HL-60/S4 treated with retinoic acid at 250 ng/mL for 4 days and 3 days (cell line): ENCODE measurements at regions not wholly inside any gene's neighbourhood (a gene's known extent, or its start where the extent isn't known, plus 50 kb on each side); places are given as distances from the start of the nearest gene placed in this dataset.
"Not testable (repeated sequence)": the region's sequence is repeated elsewhere in the genome, so short reads cannot be mapped to it uniquely, and the experiment has no call there.

Experiments used
- in situ Hi-C: fragments of 300-500 bp; cut with MboI; formaldehyde crosslinking; loops from 2 replicates; pipeline ENCODE4 v1.7.0; 2022; ENCODE audit warnings: low sequenced_read_pairs

DNA sequence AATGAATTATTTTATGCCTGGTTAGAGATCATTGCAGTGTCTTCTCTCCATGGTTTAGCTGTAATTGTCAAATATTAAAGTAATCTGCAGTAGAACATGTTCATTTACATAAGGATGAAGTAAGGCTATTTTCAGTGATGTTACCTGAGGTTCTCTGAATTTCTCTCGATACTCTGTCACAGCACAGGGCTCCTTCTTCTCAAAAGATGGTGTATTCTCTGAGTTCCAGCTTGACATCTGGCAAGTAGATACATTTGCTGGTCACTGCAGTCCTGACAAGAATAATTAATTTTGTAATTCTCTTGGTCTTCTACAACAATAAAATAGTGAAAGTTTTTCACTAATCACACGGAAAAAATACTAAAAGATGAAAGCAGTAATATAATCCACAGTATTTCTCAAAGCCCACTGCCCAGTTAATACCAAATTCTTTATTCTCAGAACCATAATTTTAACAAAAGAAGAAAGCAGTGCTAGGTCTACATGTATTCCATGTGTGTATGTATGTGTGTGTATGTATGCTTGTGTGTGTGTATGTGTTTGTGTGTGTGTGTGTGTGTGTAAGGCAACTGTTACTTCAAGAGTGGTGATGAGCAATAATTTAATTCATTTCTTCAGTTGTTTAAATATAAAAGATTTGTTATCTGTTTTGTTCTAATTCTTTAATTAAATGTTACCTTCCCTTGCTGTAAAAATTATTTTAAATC is 1165.5 kb upstream of the SLC39A10 start:
- in situ Hi-C loops = no loop called here

DNA sequence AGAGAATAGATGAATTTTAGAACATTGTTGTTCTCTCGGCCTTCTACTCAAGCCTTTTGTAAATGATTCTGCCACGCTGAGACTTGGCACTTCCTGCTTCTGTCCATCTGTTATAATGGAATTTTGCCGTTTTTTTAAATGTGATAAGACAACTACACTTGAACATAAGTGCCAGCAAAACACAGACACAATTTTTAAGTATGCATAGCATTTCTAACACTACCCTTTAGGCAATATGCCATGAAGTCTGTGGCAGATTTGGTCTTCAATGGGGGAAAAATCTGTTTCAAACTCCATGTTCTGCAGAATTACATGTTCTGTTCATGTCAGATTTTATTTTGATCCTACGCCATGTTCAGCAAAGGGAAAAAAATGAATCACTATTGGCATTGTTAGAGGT is 1170.7 kb upstream of the SLC39A10 start:
- in situ Hi-C loops = no loop called here

DNA sequence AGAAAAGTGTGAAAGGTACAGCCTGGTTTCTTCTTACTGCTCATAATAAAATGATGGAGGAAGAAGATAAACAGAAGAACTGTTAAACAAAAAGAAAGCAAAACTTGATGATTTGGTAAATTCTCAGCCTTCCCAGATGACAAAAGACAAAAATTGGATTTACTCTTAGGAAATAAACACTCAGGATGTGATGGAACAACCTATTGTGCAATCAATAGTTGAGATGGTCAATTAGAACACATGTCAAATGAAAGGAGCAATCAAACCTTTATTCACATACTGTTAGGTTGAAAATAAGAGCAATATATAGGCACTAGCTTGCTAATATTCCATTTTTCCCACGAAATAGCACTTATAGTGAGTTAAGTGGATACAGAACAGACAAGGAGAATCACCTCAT is 1174.0 kb upstream of the SLC39A10 start:
- in situ Hi-C loops = no loop called here

DNA sequence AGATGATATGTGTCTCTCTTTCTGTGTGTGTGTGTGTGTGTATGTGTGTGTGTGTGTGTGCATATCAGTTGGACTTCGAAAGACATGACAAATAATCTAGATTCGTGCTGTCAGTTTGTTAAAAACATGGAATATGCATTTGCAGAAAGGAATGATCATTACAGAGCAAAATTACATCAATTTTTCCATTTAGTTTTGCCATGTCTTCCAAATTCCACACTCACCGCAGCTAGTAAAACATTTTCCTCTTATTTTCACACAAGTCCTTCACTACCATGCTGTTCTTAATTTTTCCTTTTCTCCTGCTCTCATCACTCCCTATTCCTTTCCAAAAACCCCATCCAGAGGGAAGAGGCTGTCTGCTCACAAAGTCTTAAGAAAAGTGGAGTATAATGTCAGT is 1191.4 kb upstream of the SLC39A10 start:
- in situ Hi-C loops = no loop called here

DNA sequence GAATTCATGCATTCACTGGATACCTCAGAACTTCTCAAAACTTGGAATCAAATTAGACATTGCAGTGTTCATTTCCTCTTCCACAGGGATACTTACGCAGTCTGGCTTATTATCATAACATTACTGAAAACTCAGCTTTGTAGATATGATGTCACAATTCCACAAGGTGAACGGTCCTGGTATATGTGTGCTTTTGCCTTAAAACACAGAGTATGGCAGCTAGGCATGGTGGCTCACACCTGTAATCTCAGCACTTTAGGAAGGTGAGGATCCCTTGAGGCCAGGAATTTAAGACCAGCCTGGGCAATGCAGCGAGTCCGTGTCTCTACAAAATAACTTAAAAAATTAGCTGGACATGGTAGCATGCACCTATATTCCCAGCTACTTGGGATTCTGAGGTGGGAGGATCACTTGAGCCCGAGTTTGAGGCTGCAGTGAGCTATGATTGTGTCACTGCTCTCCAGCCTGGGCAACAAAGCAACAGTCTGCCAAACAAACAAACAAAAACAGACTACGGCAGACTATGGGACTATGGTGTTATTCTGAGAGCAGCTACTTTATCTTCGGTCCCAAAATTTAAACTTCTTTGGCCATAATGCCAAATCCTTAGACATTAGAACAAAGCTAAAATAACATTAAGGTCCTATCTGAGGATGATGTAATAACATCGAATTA is 1191.9 kb upstream of the SLC39A10 start:
- in situ Hi-C loops = no loop called here

DNA sequence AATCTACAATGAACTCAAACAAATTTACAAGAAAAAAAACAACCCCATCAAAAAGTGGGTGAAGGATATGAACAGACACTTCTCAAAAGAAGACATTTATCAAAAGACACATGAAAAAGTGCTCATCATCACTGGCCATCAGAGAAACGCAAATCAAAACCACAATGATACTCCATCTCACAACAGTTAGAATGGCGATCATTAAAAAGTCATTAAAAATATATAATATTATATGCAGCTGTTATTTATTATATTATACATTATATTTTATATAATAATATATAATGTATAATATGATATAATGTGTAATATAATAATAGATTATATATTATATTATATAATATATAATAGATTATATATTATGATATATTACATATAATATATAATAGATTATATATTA is 1194.1 kb upstream of the SLC39A10 start:
- in situ Hi-C loops = not testable (repeated sequence)

DNA sequence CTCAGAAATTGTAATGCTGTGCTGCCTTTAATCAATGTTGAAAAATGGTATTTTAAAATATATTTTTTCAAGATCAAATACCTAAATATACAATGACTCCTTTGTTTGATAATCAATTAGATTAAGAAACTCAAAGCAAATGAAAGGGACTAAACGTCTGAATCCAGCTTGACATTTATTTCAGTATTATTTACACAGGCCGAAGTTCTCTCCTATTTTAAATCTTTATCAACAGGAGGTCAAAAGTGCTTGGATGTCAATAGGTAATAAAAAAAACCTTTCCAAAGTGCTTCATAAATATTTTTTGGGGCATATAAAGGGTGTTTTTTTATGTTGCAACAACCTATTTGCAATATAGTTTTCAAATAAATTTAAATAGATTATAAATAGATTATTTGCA is 1201.7 kb upstream of the SLC39A10 start:
- in situ Hi-C loops = no loop called here

DNA sequence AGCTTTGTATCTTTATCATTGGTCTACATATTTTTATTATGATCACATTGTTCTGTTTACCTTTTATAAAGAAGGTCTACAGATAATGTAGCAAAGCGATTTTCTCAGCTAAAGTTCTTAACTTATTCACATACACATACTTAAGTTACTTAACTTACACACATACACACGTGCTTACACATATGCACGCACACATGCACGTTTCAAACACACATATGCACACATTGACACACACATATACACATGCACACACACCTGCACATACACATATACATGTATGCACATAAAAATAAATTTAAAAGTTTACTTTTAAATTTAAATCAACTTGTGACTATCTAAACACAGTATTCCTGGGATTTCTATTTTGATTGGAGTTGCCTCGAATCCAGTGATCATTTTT is 1204.5 kb upstream of the SLC39A10 start:
- in situ Hi-C loops = no loop called here

DNA sequence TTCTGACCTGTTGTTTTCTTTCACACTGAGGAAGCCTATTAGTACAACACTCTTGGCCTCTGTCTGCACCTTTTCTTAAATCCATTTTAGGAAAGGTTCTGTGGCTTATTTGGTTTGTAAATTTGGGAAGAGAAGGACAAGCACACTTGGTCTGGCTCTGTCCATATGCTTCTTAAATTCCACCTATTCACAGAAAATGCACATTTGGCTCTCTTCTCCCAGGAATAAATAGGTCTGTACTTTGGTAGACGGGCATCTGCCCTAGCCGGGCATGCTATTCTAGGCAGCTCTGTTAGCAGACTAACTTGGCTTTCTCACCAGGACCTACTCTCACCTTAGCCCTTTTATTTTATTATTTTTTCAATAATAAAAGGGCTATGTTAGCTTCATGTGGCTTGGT is 1211.8 kb upstream of the SLC39A10 start:
- in situ Hi-C loops = no loop called here

DNA sequence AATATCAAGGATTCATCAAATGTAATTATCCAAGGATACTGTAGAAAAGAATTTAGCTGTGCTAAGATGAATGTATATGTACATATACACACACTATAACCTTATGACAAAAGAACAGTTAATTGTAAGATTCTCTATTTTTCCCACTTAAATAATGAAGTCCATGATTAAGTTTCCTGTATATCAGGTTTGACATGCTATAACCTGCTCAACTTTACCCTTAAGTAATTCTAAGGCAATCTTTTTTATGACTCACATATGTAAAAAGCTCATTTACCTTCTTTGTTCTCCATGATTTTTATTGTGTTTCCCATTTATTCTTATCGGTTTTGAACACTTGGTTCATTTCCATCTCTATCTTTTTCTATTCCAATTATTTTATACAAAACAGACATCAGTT is 1213.1 kb upstream of the SLC39A10 start:
- in situ Hi-C loops = no loop called here

DNA sequence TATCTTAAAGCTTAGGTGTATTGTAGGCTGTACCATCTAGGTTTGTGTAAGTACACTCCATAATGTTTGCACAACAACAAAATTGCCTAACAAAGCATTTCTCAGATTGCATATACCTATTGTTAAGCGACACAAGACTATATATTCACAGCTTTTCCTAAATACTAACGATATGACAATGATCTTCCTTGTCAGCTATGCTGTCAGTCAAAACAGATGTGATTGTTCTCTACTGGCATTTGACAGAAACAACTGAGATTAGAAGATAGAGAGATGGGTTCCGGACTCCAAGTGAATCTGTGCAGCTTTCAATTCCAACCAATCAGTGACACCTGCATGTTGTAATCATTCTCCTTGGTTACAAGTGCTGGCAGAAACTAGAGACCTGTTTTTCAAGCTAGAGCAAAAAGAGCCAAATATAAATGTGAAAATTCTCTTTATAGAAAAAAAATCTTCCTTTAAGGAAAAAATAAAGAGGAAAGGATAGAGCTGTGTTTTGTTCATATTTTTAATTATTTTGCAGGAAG is 1232.3 kb upstream of the SLC39A10 start:
- in situ Hi-C loops = no loop called here

DNA sequence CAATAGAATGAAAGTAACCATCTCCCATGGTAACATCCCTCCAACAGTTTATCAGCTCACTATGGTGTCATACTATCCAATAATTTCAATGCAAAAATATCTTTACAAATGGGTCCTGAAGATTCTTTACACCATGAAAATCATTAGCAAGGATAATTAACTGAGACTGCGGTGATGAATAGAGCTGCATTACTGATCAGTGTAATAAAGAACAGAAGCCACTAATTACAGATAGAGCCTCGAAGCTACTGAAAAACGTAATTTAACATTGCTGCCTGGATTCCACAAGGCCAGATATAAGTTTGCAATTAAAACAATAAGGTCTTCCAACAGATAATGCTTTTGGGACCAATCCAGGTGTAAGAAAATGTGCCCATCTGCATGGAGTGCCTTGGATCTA is 1245.8 kb upstream of the SLC39A10 start:
- in situ Hi-C loops = no loop called here

DNA sequence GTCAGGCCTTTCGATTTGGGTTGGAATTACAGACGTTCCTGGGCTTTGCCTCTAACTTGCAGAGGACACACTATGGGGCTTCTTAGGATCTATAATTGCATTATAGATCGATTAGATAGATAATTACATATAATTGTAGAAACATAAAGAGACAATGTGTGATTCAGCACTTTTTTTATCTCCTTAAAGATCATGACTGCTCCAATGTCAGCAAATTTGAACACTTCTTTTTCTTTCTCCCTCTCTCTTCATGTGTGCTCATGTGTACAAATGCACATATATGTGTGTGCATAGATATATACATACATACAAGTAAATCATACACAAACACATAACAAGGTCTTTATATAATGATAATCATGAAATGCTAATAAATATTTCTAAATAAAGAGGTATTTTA is 1261.2 kb upstream of the SLC39A10 start:
- in situ Hi-C loops = no loop called here

DNA sequence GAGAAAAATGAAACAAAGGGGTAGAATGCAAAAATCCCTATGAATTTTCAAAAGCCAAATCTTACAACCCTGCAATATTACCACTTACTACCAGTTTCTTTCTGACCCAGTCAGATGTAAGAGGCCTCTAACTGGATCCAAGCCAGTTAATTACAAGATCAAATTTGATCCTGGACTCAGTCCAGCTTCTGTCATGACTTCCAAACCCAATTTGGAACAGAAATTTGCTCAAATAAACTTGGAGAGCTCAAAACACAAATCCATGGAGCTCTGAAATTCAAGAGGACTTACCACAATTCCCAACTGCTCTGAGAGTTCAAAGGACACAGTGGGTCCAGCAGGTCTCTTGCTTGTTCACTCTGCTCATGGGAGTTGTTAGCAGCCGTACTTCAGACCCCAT is 1271.7 kb upstream of the SLC39A10 start:
- in situ Hi-C loops = no loop called here

DNA sequence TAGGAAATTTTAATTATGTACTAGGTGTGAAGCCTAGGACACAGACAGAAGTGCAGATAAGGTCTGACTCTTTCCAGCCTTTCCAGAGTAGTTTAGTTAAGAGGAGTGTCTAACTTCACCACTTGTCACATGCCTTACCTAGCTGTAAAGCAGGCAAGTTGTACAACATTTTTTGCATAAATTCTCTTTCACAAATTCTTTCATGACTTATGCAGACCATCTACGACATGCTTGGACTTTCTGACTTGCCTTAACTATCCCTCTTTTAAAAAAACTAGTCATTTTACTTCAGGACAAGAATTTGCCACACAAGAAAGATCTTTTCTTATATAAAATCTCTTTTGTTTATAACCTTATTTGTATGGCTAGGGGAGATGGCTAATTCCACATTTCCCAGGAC is 1273.6 kb upstream of the SLC39A10 start:
- in situ Hi-C loops = no loop called here

DNA sequence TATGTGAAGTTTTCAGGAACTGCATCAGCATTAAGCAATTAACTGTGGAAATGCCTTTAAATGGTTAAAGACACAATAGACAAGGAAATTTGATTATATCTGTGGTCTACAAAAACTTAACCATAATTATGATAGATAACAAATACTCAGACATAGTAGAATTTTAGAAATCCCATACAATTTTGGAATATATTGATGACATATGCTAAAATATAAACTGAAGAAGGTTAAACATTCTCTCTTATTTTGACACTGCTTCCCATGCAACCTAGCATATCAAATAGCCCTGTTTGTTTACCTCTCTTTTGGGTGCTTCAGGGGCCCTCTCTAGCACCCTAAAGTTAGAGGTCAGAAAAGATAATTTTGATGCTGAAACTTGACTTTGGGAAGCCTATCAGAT is 1274.8 kb upstream of the SLC39A10 start:
- in situ Hi-C loops = no loop called here

DNA sequence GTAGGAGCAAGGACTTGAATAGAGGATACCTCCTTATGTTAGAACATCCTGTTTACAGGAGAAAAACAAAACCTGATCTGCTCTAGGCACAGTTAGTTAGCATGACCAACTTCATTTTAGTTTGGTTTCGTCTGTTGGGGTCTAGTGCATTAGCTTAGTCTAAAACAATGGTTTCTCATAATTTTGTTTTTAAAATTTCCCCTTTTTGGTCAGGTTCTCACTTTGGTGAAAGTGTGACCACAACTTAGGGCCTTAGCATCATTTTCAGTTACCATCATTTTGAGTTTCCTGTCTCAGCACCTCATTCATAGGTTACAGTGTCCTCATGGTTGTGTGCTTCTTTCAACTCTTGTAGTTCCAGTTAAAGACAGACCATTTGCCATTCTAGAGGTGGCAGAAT is 1277.0 kb upstream of the SLC39A10 start:
- in situ Hi-C loops = no loop called here

DNA sequence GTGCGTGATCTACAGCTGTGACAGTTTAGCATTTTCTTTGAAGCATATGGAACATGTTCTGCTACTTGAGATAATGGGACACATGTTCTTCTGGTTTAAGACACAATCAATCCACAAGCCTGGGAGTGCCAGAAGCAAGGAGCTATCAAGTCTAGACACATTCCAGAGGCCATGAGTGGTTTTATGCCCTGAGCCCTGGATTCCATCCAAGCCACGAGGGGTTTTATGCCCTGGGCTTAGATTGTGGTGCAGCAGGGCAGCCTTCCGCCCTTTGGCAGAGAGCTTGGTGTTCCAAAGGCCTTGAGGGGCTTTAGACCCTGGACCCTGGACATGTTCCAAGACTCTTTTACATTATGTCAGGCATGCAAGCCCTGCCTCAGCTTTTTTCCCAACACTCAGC is 1289.6 kb upstream of the SLC39A10 start:
- in situ Hi-C loops = not testable (repeated sequence)

DNA sequence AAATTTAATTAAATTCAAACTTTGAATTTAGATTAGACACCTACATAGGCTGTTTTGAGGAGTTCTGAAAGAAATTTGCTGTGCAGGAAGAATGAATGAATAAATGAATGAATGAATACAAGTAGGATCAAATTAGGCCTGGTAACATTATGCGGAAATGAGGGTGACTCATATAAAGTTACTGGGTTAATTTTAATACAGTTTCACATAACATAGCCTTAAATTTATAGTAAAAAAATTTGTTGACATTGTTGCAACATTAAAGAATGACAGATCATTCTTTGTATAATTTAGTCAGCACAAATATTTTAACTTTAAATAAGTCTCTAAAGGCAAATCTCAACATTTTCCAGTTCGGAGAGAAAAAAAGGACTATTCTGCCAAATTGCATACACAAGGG is 1293.1 kb upstream of the SLC39A10 start:
- in situ Hi-C loops = no loop called here

DNA sequence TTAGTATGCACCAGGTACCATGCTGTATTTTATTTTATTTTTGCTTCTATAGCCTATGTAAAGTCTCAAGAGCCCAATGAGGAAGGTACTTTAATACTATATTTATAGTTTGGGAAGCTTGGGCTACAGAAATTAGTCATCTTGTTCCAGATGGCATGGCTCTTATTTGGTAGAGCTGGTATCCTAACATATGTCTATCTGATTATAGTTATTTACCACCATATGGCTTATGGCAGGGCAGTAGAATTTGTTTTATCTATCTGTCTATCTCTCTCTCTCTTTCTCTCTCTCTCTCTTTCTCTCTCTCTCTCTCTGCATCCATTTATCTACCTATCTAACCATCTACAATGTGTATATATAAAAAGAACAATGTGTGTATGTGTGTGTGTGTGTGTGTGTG is 1293.7 kb upstream of the SLC39A10 start:
- in situ Hi-C loops = no loop called here

DNA sequence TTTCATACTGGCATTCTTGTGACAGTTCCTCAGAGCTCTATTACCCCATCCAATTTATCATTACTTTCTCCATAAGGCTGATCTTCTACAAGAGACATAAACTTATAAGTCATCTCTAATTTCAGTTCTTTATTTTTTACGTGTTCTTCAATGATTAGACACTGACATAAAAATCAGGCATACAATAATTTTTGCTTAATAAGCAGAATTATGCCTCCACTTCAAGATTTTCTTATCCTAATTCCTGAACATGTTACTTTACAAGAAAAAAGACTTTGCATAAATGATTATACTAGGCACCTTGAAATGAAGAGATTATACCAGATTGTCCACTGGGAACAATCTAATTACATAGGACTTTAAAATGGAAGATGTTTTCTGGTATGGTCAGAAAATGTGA is 1304.5 kb upstream of the SLC39A10 start:
- in situ Hi-C loops = no loop called here

DNA sequence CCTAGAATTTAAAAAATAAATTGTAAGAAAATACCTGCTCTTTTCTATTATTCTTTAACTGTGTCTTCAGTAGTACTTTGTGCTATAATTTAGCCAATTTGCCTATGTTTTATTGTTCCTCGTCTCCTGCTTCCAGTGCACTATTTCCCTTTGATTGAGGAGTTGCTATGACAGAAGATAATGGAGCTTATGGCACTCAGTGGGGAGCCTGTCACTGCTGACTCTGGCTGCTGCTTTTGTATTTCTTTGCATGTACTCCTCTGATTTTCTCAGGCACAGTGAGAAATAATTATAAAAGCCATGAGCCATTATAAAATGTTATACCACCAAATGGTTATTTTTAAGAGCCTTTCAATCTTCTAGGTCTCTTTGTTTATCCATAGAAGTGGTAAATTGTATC is 1310.8 kb upstream of the SLC39A10 start:
- in situ Hi-C loops = no loop called here

DNA sequence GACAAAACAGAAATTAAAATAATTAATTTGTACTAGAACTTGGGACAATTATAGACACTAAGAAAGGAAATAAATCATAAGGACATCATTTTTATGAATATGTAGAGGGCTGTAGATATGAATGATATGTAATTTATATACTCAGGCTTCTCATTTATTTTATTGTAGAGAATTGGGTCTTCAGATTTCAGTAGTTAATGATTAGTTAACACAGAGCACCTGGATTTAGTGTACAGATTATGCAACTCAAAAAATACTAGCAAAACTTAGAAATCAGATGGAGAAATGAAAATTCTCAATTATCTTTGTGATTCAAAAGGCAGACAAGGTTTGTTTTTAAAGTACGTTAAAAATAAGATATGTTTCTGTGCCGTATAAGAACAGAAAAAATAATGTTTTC is 1311.7 kb upstream of the SLC39A10 start:
- in situ Hi-C loops = no loop called here
